ENCODE measurements at regions not wholly inside any gene's neighbourhood (a gene's known extent, or its start where the extent isn't known, plus 50 kb on each side); places are given as distances from the start of the nearest gene placed in this dataset.

- H3K36me3 ChIP-seq (ENCODE audit: insufficient read depth, low read length): no peaks in the 10 kb centered on the region
- H3K4me1 ChIP-seq (ENCODE audit: insufficient read depth, low read length): no peaks in the 10 kb centered on the region
- H2AFZ ChIP-seq (ENCODE audit: low read length): no peak overlapping the region
- no peaks in the 10 kb centered on the region for H3K9me3 ChIP-seq (ENCODE audit: low read depth, low read length)
- H3K27ac ChIP-seq (ENCODE audit: low read depth, low read length): no peak overlapping the region
- H3K79me2 ChIP-seq (ENCODE audit: insufficient read depth, low read length): no peaks in the 10 kb centered on the region
- no peak overlapping the region for H3K4me2 ChIP-seq (ENCODE audit: insufficient read depth, low read length)
- no peak overlapping the region for H3K4me3 ChIP-seq (ENCODE audit: insufficient read depth, low read length)
- peak; percentile 44 for DNase-seq (ENCODE audit: insufficient read length, low spot score, missing footprints)
- H4K20me1 ChIP-seq (ENCODE audit: insufficient read depth, low read length): no peaks in the 10 kb centered on the region
- no peaks in the 10 kb centered on the region for H3K27me3 ChIP-seq (ENCODE audit: insufficient read depth, low read length)
- no peak for TF ChIP-seq CTCF (IDR thresholded peaks at IDR 0.05; ENCODE audit: extremely low read depth, low read depth, low read length)
Observed at GRCh38 chr20:48526936-48527335, 300.9 kb downstream of the PREX1 start.

- no peak for TF ChIP-seq CTCF (IDR thresholded peaks at IDR 0.05; ENCODE audit: extremely low read depth, low read depth, low read length)
- Histone ChIP-seq H3K27ac (ENCODE audit: low read depth, low read length) (no peak overlapping the region), H3K36me3 (ENCODE audit: insufficient read depth, low read length) (no peaks in the 10 kb centered on the region), H2AFZ (ENCODE audit: low read length) (no peak overlapping the region), H3K4me2 (ENCODE audit: insufficient read depth, low read length) (no peak overlapping the region), H4K20me1 (ENCODE audit: insufficient read depth, low read length) (no peaks in the 10 kb centered on the region), H3K27me3 (ENCODE audit: insufficient read depth, low read length) (no peaks in the 10 kb centered on the region), H3K4me3 (ENCODE audit: insufficient read depth, low read length) (no peak overlapping the region), H3K79me2 (ENCODE audit: insufficient read depth, low read length) (no peaks in the 10 kb centered on the region), H3K9me3 (ENCODE audit: low read depth, low read length) (no peaks in the 10 kb centered on the region), H3K4me1 (ENCODE audit: insufficient read depth, low read length) (no peaks in the 10 kb centered on the region)
- no peak for DNase-seq (ENCODE audit: insufficient read length, low spot score, missing footprints)
Observed at GRCh38 chr20:48525400-48525799, 302.4 kb downstream of the PREX1 start.

GRCh38 chr20:48524582-48524981, 303.2 kb downstream of the PREX1 start:
- no peak overlapping the region for H2AFZ ChIP-seq (ENCODE audit: low read length)
- no peak overlapping the region for H3K4me3 ChIP-seq (ENCODE audit: insufficient read depth, low read length)
- H3K4me2 ChIP-seq (ENCODE audit: insufficient read depth, low read length): no peak overlapping the region
- no peaks in the 10 kb centered on the region for H3K27me3 ChIP-seq (ENCODE audit: insufficient read depth, low read length)
- no peak for TF ChIP-seq CTCF (IDR thresholded peaks at IDR 0.05; ENCODE audit: extremely low read depth, low read depth, low read length)
- no peaks in the 10 kb centered on the region for H4K20me1 ChIP-seq (ENCODE audit: insufficient read depth, low read length)
- DNase-seq (ENCODE audit: insufficient read length, low spot score, missing footprints): no peak
- no peak overlapping the region for H3K27ac ChIP-seq (ENCODE audit: low read depth, low read length)
- no peaks in the 10 kb centered on the region for H3K4me1 ChIP-seq (ENCODE audit: insufficient read depth, low read length)
- H3K9me3 ChIP-seq (ENCODE audit: low read depth, low read length): no peaks in the 10 kb centered on the region
- H3K36me3 ChIP-seq (ENCODE audit: insufficient read depth, low read length): no peaks in the 10 kb centered on the region
- H3K79me2 ChIP-seq (ENCODE audit: insufficient read depth, low read length): no peaks in the 10 kb centered on the region

- Histone ChIP-seq H3K36me3 (ENCODE audit: insufficient read depth, low read length) (no peaks in the 10 kb centered on the region), H3K4me1 (ENCODE audit: insufficient read depth, low read length) (no peaks in the 10 kb centered on the region), H3K27me3 (ENCODE audit: insufficient read depth, low read length) (no peaks in the 10 kb centered on the region), H3K27ac (ENCODE audit: low read depth, low read length) (no peak overlapping the region), H3K9me3 (ENCODE audit: low read depth, low read length) (no peaks in the 10 kb centered on the region), H4K20me1 (ENCODE audit: insufficient read depth, low read length) (no peaks in the 10 kb centered on the region), H3K79me2 (ENCODE audit: insufficient read depth, low read length) (no peaks in the 10 kb centered on the region), H3K4me3 (ENCODE audit: insufficient read depth, low read length) (no peak overlapping the region), H3K4me2 (ENCODE audit: insufficient read depth, low read length) (no peak overlapping the region), H2AFZ (ENCODE audit: low read length) (no peak overlapping the region)
- no peak for TF ChIP-seq CTCF (IDR thresholded peaks at IDR 0.05; ENCODE audit: extremely low read depth, low read depth, low read length)
- peak; percentile 80 for DNase-seq (ENCODE audit: insufficient read length, low spot score, missing footprints)
Observed at GRCh38 chr20:48523191-48523995, 304.4 kb downstream of the PREX1 start.

Data from osteoblast (primary cell).